GM06990 (cell line): ENCODE measurements at regions not wholly inside any gene's neighbourhood (a gene's known extent, or its start where the extent isn't known, plus 50 kb on each side); places are given as distances from the start of the nearest gene placed in this dataset.
"Not testable (repeated sequence)": the region's sequence is repeated elsewhere in the genome, so short reads cannot be mapped to it uniquely, and the experiment has no call there.

ENCODE experiments used
- DNase-seq: peaks from one replicate; pipeline ENCODE4 v3.0.0-alpha.2; 2011; ENCODE audit not compliant: insufficient read length; ENCODE audit errors: extremely low read depth
- H3K27me3 ChIP-seq: replicated peaks from 2 replicates; pipeline ENCODE4 v1.6.0; 2011; ENCODE audit warnings: low read length; ENCODE audit not compliant: control insufficient read depth, insufficient read depth
- H3K36me3 ChIP-seq: 2 replicates; pipeline ENCODE4 v1.5.1; 2011; ENCODE audit warnings: low read length; ENCODE audit not compliant: control insufficient read depth, insufficient read depth
- H3K4me3 ChIP-seq: replicated peaks from 2 replicates; pipeline ENCODE4 v1.5.1; 2011; ENCODE audit warnings: low read depth, mild to moderate bottlenecking, control low read depth, low read length
- TF ChIP-seq, protein P1 (sequence below): IDR thresholded peaks from 2 replicates; pipeline ENCODE4 v1.5.1; 2011; ENCODE audit warnings: low read length, control low read depth, mild to moderate bottlenecking, inconsistent platforms; ENCODE audit not compliant: insufficient read depth, poor library complexity, severe bottlenecking

DNA sequence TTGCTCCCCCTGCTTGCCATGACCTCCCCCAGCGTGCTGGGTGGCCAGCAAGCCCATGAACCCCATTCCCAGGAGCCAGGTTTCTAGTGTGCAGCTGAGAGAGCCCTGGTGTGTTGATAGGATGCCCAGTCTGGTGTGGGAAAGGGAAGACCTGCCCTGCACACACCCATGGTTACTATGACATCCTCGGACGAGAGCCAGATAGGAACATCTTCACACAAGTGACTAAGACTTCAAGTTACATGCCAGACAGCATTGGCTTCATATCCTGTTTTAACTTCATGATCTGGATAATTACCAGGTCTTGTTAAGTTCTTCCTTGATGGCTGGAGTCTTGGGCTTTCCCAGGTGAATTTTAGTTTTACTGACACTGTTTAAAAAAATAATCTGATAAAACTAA, 196.6 kb upstream of the EGLN3 start:
- DNase-seq = no peak
- H3K27me3 ChIP-seq = no peaks in the 10 kb centered on the region
- H3K36me3 ChIP-seq = no peaks in the 10 kb centered on the region
- TF ChIP-seq, protein P1, sequence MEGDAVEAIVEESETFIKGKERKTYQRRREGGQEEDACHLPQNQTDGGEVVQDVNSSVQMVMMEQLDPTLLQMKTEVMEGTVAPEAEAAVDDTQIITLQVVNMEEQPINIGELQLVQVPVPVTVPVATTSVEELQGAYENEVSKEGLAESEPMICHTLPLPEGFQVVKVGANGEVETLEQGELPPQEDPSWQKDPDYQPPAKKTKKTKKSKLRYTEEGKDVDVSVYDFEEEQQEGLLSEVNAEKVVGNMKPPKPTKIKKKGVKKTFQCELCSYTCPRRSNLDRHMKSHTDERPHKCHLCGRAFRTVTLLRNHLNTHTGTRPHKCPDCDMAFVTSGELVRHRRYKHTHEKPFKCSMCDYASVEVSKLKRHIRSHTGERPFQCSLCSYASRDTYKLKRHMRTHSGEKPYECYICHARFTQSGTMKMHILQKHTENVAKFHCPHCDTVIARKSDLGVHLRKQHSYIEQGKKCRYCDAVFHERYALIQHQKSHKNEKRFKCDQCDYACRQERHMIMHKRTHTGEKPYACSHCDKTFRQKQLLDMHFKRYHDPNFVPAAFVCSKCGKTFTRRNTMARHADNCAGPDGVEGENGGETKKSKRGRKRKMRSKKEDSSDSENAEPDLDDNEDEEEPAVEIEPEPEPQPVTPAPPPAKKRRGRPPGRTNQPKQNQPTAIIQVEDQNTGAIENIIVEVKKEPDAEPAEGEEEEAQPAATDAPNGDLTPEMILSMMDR = no peak
- H3K4me3 ChIP-seq = no peak overlapping the region

DNA sequence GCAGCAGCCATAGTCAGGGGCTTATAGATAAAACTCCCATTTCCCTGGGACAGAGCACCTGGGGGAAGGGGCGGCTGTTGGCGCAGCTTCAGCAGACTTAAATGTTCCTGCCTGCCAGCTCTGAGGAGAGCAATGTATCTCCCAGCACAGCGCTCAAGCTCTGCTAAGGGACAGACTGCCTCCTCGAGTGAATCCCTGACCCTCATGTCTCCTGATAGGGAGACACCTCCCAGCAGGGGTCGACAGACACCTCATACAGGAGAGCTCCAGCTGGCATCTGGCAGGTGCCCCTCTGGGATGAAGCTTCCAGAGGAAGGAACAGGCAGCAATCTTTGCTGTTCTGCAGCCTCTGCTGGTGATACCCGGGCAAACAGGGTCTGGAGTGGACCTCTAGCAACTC, 189.3 kb upstream of the EGLN3 start:
- not testable (repeated sequence) for H3K27me3 ChIP-seq, DNase-seq, H3K36me3 ChIP-seq, H3K4me3 ChIP-seq

DNA sequence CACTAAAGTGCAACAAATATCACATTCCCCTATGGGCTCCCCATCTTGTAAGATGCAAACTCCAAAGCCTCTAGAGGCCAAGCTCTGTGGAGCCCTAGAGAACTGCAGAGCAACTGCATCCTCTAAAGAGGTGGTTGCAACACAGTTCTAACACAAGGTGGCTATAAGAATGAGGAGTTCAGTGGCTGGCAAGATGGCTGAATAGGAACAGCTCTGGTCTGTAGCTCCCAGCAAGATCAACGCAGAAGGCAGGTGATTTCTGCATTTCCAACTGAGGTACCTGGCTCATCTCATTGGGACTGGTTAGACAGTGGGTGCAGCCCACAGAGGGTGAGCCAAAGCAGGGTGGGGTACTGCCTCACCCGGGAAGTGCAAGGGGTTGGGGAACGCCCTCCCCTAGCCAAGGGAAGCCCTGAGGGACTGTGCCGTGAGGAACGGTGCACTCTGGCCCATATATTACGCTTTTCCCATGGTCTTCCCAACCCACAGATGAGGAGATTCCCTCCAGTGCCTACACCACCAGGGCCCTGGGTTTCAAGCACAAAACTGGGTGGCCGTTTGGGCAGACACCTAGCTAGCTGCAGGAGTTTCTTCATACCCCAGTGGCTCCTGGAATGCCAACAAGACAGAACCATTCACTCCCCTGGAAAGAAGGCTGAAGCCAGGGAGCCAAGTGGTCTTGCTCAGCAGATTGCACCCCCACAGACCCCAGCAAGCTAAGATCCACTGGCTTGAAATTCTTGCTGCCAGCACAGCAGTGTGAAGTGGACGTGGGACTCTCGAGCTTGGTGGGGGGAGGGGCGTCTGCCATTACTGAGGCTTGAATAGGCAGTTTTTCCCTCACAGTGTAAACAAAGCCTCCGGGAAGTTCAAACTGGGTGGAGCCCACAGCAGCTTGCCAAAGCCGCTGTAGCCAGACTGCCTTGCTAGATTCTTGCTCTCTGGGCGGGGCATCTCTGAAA, 188.6 kb upstream of the EGLN3 start:
- H3K36me3 ChIP-seq, H3K27me3 ChIP-seq, DNase-seq, H3K4me3 ChIP-seq: not testable (repeated sequence)

DNA sequence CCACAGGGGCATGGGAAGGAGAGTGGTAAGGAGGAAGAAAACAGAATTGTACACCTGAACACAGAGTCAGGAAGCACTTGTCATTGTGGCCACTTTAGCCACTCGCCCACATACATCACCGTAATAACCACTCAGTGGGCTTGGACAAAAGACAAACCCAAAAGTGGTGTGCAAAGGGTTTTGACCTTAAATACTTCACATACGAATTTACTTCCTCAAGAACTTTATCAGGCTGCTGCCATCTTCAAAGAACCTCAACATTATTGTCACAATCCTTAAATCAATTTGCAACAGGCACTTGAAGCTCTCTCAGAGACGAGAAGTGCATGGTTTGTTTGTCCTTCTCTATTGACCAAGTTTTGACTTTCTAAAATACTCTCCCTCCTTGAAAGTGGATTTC, 187.3 kb upstream of the EGLN3 start:
- Histone ChIP-seq H3K4me3 (no peak overlapping the region), H3K36me3 (no peaks in the 10 kb centered on the region), H3K27me3 (no peaks in the 10 kb centered on the region)
- no peak for DNase-seq
- TF ChIP-seq, protein P1 = no peak

DNA sequence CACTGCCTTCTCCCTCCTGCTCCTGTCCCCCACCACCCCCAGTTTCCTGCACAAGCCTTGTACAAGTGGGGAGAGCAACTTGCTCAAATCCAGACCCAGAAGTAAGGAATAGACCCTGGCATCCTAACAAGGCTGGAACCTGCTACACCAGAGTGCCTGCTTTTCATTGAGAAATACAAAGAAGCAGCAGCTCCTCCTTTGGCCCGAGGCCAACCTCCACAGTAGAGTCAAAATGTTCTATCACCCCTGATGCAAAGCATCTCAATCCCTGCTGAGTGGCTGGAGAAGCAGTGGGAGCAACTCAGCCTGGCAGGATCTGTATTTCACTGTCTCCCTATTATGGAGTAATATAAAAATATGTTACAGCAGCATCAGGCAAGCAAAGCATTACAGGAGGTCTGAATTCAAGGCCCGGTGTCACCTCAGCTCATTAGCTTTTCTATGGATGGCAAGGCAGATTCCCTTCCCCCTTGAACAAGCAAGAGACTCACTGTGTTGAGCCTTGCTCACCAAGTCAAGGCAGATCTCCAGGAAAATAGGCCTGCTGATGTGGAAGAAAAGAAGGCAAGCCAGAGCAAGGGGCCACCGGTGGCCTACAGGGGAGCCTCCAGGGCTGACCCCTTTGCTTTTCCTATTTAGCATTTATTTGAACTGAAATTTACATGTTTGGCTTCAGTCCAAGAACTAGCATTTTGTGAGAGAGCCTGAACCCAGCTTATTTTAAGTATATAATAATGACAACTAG, 186.3 kb upstream of the EGLN3 start:
- TF ChIP-seq, protein P1 = no peak
- no peaks in the 10 kb centered on the region for H3K27me3 ChIP-seq
- H3K4me3 ChIP-seq = no peak overlapping the region
- no peak for DNase-seq
- no peaks in the 10 kb centered on the region for H3K36me3 ChIP-seq

DNA sequence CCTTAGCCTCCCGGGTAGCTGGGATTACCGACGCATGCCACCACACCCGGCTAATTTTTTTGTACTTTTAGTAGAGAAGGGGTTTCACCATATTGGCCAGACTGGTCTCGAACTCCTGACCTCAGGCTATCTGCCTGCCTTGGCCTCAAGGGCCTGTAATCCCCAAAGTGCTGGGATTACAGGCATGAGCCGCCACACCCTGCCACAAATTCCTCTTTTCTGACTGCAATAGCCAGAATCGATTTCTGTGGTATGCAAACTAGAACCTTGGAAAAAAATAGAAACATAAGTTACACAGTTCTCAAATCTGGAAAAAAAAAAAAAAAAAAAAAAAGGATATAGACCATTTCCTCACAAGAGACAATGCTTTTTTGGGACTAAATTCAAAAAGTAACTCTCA, 184.6 kb upstream of the EGLN3 start:
- no peaks in the 10 kb centered on the region for H3K36me3 ChIP-seq
- DNase-seq = no peak
- TF ChIP-seq, protein P1 = no peak
- no peak overlapping the region for H3K4me3 ChIP-seq
- no peaks in the 10 kb centered on the region for H3K27me3 ChIP-seq
